ENCODE measurements at regions not wholly inside any gene's neighbourhood (a gene's known extent, or its start where the extent isn't known, plus 50 kb on each side); places are given as distances from the start of the nearest gene placed in this dataset.

- no peak overlapping the region for H3K27ac ChIP-seq (ENCODE audit: low read depth, low read length)
- WGBS, result 91% methylated on average over 7 of the region's 7 CpGs
- no peaks in the 10 kb centered on the region for H3K9me3 ChIP-seq (ENCODE audit: insufficient read depth, low read depth, low read length)
These were observed 192.0 kb downstream of the SMIM20 start for GRCh38 chr4:26105815-26106699.

GRCh38 chr4:26106776-26107175, 192.8 kb downstream of the SMIM20 start:
- H3K4me1 ChIP-seq (ENCODE audit: insufficient read depth, low read length), result no peaks in the 10 kb centered on the region
- peaks cover under 1% of the 10 kb centered on the region; the same call in 1 of the 2 replicates for H3K9me3 ChIP-seq (ENCODE audit: insufficient read depth, low read depth, low read length)
- H3K4me3 ChIP-seq (ENCODE audit: low read length), result no peak overlapping the region
- no peak overlapping the region for H3K27ac ChIP-seq (ENCODE audit: low read depth, low read length)
- H3K36me3 ChIP-seq (ENCODE audit: insufficient read depth, low read length), result no peaks in the 10 kb centered on the region
- H3K9ac ChIP-seq (ENCODE audit: low read depth, low read length), result no peak overlapping the region
- no peaks in the 10 kb centered on the region for H3K27me3 ChIP-seq (ENCODE audit: insufficient read depth, low read length)

More at GRCh38 chr4:26105815-26106699, 192.0 kb downstream of the SMIM20 start:
- no peaks in the 10 kb centered on the region for H3K36me3 ChIP-seq (ENCODE audit: insufficient read depth, low read length)
- H3K4me3 ChIP-seq (ENCODE audit: low read length), result no peak overlapping the region
- H3K27me3 ChIP-seq (ENCODE audit: insufficient read depth, low read length), result no peaks in the 10 kb centered on the region
- no peak overlapping the region for H3K9ac ChIP-seq (ENCODE audit: low read depth, low read length)
- H3K4me1 ChIP-seq (ENCODE audit: insufficient read depth, low read length), result no peaks in the 10 kb centered on the region

GRCh38 chr4:26108054-26108453, 194.0 kb downstream of the SMIM20 start:
- 79% methylated on average over 2 of the region's 2 CpGs for WGBS
- H3K27me3 ChIP-seq (ENCODE audit: insufficient read depth, low read length), result no peaks in the 10 kb centered on the region
- H3K9me3 ChIP-seq (ENCODE audit: insufficient read depth, low read depth, low read length), result peaks cover 11% of the 10 kb centered on the region

GRCh38 chr4:26110493-26110892, 196.5 kb downstream of the SMIM20 start:
- no peaks in the 10 kb centered on the region for H3K27me3 ChIP-seq (ENCODE audit: insufficient read depth, low read length)
- WGBS, result 77% methylated on average over 5 of the region's 5 CpGs
- peaks cover 30% of the 10 kb centered on the region for H3K9me3 ChIP-seq (ENCODE audit: insufficient read depth, low read depth, low read length)
- no peaks in the 10 kb centered on the region for H3K36me3 ChIP-seq (ENCODE audit: insufficient read depth, low read length)
- H3K27ac ChIP-seq (ENCODE audit: low read depth, low read length), result no peak overlapping the region
- H3K9ac ChIP-seq (ENCODE audit: low read depth, low read length), result no peak overlapping the region
- H3K4me3 ChIP-seq (ENCODE audit: low read length), result no peak overlapping the region
- no peaks in the 10 kb centered on the region for H3K4me1 ChIP-seq (ENCODE audit: insufficient read depth, low read length)

More at GRCh38 chr4:26108054-26108453, 194.0 kb downstream of the SMIM20 start:
- no peaks in the 10 kb centered on the region for H3K4me1 ChIP-seq (ENCODE audit: insufficient read depth, low read length)
- no peaks in the 10 kb centered on the region for H3K36me3 ChIP-seq (ENCODE audit: insufficient read depth, low read length)
- no peak overlapping the region for H3K4me3 ChIP-seq (ENCODE audit: low read length)
- H3K27ac ChIP-seq (ENCODE audit: low read depth, low read length), result no peak overlapping the region
- no peak overlapping the region for H3K9ac ChIP-seq (ENCODE audit: low read depth, low read length)

- Histone ChIP-seq H3K27ac (ENCODE audit: low read depth, low read length) (no peak overlapping the region), H3K9ac (ENCODE audit: low read depth, low read length) (no peak overlapping the region), H3K36me3 (ENCODE audit: insufficient read depth, low read length) (no peaks in the 10 kb centered on the region), H3K9me3 (ENCODE audit: insufficient read depth, low read depth, low read length) (peaks cover 30% of the 10 kb centered on the region), H3K4me3 (ENCODE audit: low read length) (no peak overlapping the region), H3K27me3 (ENCODE audit: insufficient read depth, low read length) (no peaks in the 10 kb centered on the region), H3K4me1 (ENCODE audit: insufficient read depth, low read length) (no peaks in the 10 kb centered on the region)
- 97% methylated on average over 4 of the region's 4 CpGs for WGBS
These were observed 199.4 kb downstream of the SMIM20 start for GRCh38 chr4:26113339-26113940.

- H3K9ac ChIP-seq (ENCODE audit: low read depth, low read length), result no peak overlapping the region
- 87% methylated on average over 4 of the region's 4 CpGs for WGBS
These were observed 202.0 kb downstream of the SMIM20 start for GRCh38 chr4:26116057-26116456.

GRCh38 chr4:26120098-26120825, 200.6 kb upstream of the RBPJ start:
- no peak overlapping the region for H3K9ac ChIP-seq (ENCODE audit: low read depth, low read length)
- H3K4me3 ChIP-seq (ENCODE audit: low read length), result no peak overlapping the region
- no peaks in the 10 kb centered on the region for H3K9me3 ChIP-seq (ENCODE audit: insufficient read depth, low read depth, low read length)
- 95% methylated on average over 6 of the region's 6 CpGs for WGBS
- H3K27ac ChIP-seq (ENCODE audit: low read depth, low read length), result no peak overlapping the region
- no peaks in the 10 kb centered on the region for H3K4me1 ChIP-seq (ENCODE audit: insufficient read depth, low read length)
- no peaks in the 10 kb centered on the region for H3K36me3 ChIP-seq (ENCODE audit: insufficient read depth, low read length)
- H3K27me3 ChIP-seq (ENCODE audit: insufficient read depth, low read length), result no peaks in the 10 kb centered on the region

More at GRCh38 chr4:26116057-26116456, 202.0 kb downstream of the SMIM20 start:
- Histone ChIP-seq H3K27ac (ENCODE audit: low read depth, low read length) (no peak overlapping the region), H3K27me3 (ENCODE audit: insufficient read depth, low read length) (no peaks in the 10 kb centered on the region), H3K4me1 (ENCODE audit: insufficient read depth, low read length) (no peaks in the 10 kb centered on the region), H3K4me3 (ENCODE audit: low read length) (no peak overlapping the region), H3K9me3 (ENCODE audit: insufficient read depth, low read depth, low read length) (peaks cover 30% of the 10 kb centered on the region), H3K36me3 (ENCODE audit: insufficient read depth, low read length) (no peaks in the 10 kb centered on the region)

- Histone ChIP-seq H3K9me3 (ENCODE audit: insufficient read depth, low read depth, low read length) (no peaks in the 10 kb centered on the region), H3K4me1 (ENCODE audit: insufficient read depth, low read length) (no peaks in the 10 kb centered on the region), H3K36me3 (ENCODE audit: insufficient read depth, low read length) (no peaks in the 10 kb centered on the region), H3K4me3 (ENCODE audit: low read length) (no peak overlapping the region), H3K27me3 (ENCODE audit: insufficient read depth, low read length) (no peaks in the 10 kb centered on the region), H3K9ac (ENCODE audit: low read depth, low read length) (no peak overlapping the region), H3K27ac (ENCODE audit: low read depth, low read length) (no peak overlapping the region)
- WGBS, result 96% methylated on average over 3 of the region's 3 CpGs
These were observed 198.1 kb upstream of the RBPJ start for GRCh38 chr4:26122690-26123089.

- no peak overlapping the region for H3K27ac ChIP-seq (ENCODE audit: low read depth, low read length)
- no peaks in the 10 kb centered on the region for H3K9me3 ChIP-seq (ENCODE audit: insufficient read depth, low read depth, low read length)
- 94% methylated on average over 7 of the region's 7 CpGs for WGBS
- H3K27me3 ChIP-seq (ENCODE audit: insufficient read depth, low read length), result no peaks in the 10 kb centered on the region
- no peak overlapping the region for H3K4me3 ChIP-seq (ENCODE audit: low read length)
- no peaks in the 10 kb centered on the region for H3K4me1 ChIP-seq (ENCODE audit: insufficient read depth, low read length)
- H3K9ac ChIP-seq (ENCODE audit: low read depth, low read length), result no peak overlapping the region
- H3K36me3 ChIP-seq (ENCODE audit: insufficient read depth, low read length), result no peaks in the 10 kb centered on the region
These were observed 196.0 kb upstream of the RBPJ start for GRCh38 chr4:26124753-26125321.

GRCh38 chr4:26126143-26126718, 194.6 kb upstream of the RBPJ start:
- 99% methylated on average over 5 of the region's 5 CpGs for WGBS
- H3K4me1 ChIP-seq (ENCODE audit: insufficient read depth, low read length), result no peaks in the 10 kb centered on the region
- H3K9me3 ChIP-seq (ENCODE audit: insufficient read depth, low read depth, low read length), result no peaks in the 10 kb centered on the region
- no peak overlapping the region for H3K4me3 ChIP-seq (ENCODE audit: low read length)
- H3K36me3 ChIP-seq (ENCODE audit: insufficient read depth, low read length), result no peaks in the 10 kb centered on the region
- H3K27me3 ChIP-seq (ENCODE audit: insufficient read depth, low read length), result no peaks in the 10 kb centered on the region
- no peak overlapping the region for H3K9ac ChIP-seq (ENCODE audit: low read depth, low read length)
- H3K27ac ChIP-seq (ENCODE audit: low read depth, low read length), result no peak overlapping the region
